Stimulated activated CD8-positive, alpha-beta memory T cell treated with anti-CD3 and anti-CD28 coated beads, Interleukin-15, amount 100 ng/mL, for 4 hours (primary cell): ENCODE measurements at regions not wholly inside any gene's neighbourhood (a gene's known extent, or its start where the extent isn't known, plus 50 kb on each side); places are given as distances from the start of the nearest gene placed in this dataset.

Source experiments
- DNase-seq, 2 donors: peaks; one replicate each; pipeline ENCODE4 v3.0.0-alpha.2; 2020; ENCODE audit warnings: low read depth in 2 of 2

DNA sequence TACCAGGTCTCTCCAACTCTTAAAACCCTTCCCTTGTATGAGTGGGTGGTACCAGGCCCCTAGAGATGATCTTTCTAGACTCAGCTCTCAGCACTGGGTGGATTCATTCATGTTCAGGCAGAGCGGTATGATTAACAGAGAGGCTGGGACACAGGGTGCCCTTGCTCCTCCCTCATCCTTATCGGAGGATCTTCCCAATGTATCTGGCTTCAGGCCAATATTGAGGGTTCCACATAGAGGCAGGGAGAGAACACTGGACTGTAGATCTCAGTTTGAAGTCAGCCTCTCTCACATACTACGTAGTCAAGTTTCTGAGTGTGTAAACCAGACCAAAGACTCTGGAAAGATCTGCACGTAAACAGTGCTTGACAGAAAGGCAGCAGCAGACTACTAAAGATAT lies 366.2 kb downstream of the DHX35 start:
- no peak for DNase-seq

DNA sequence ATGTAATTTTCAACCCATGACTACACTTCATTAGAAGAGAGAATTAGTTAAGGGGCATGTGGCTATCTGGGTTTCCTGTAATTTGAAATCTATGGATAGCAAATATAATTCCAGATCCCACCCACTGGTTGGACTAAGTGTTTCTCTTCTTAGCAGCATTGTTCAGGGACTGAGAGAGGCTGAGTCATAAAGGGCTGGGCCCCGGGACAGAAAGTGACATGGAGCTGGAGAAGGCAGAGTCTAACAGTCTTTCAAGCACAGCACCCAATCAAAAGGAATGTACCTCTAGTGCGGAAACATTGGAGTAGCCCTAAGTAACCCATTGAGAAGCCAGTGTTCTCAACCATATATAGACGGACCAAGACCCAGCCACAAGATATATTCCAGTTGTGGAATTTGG lies 363.9 kb downstream of the DHX35 start:
- no peak for DNase-seq

DNA sequence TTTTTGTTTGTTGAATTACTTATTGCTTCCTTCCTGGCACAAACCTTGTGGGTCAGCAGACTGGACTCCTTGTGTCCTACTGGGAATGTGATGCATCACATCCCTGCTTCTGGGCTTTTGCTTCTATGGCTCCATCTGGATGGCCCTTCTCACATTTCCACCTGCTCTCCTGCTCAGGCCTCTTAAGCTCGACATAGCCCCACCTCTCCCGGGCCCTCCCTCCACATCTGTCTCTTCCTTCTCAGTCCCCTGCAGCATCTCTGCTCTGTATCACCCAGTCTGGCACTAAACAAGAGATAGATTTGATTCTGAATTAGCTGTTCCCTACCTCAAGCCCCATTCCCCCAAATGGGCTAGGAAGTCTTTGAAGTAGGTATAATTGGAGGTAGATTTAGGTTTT lies 356.8 kb downstream of the DHX35 start:
- no peak for DNase-seq

DNA sequence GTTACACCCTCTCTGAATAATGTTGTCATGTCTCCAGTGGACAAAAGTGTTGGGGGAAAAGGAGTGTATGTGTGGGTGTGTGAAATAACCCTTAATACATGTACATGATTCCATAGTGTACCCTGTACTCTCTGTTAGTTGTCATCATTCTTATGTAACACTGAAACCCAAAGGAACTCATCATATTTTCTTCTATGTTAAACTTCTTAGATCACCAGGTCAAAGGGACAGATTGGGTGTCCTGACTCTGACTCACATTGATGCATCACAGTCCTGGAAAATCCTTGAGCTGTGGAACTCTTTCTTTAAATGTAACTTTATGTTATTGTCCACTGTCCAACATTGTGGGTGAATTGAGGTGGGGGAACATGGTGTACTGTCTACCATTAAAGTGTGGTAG lies 350.5 kb downstream of the DHX35 start:
- no peak for DNase-seq

DNA sequence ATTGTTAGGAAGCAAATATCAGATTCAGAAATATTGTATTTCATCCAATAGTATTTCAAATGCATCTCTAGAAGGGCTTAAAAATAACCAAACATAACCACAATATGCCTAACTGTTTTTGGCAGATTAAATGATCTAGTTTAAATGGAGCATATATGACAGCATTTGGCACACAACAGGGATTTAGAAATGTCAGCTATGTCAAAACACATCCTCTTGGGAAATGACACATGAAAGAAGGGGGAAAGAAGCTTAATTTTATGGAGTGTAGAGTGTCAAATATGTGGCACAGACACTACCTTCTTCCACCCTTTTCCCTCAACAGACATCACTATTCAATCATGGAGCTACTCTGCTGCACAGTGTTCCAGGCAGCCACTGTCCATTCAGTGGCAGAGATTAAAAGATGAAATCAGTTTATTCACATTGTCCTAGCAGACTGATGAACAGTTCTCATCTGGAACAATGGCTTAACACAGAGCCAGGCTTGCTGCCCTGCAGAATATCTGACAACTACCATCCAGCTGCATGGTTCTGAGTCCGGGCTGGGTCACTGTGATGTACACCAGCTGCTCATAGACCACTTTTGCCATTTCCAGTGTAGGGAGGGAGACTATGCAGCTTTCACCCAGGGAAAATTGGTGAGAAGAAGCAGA lies 349.8 kb downstream of the DHX35 start:
- DNase-seq, result no peak

DNA sequence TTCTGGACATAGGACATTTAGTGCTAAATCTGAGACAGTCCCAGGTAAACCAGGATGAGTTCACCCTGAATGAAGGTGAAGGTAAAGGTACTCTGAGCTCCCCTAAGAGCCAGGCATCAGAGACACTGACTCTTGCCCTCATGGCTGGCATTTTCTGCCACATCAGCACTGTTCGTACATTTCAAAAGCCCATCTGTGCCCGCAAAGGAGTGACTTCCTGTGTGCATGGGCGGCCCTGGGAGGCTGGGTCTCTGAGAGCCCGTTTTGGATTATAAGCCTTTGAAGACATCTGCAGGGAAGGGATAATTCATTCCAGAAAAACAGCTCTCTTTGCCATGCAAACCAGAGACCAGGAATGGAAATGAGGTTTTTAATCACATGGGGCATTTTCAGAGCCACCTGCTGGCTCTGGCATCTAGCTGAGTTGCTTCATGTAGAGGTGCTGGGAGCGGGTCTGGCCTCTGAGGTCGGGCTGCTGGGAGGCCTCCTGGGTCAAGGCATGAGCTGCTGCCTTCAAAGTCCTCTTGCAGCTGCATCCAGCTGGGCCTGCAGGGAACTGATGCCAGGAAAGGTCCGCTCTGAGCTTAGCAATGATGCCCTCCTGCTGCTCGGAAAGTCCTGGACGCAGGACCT lies 348.3 kb downstream of the DHX35 start:
- DNase-seq, result no peak

DNA sequence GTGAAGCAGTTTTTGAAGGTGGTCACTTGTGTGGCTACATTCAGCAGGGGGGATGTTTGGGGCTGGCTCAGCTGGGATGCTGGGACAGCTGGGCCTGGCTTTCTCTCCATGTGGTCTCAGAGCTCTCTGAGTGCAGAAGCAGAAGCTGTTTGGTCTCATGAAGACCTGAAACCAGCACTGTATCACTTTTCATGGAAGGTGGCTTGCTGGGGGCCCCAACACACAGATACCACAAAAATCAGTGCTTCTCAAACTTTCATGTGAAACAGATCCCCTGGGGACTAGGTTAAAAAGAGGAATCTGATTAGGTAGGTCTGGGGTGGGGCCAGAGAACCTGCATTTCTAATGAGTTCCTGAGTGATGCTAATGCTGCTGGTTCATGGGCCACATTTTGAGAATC lies 347.3 kb downstream of the DHX35 start:
- no peak for DNase-seq

DNA sequence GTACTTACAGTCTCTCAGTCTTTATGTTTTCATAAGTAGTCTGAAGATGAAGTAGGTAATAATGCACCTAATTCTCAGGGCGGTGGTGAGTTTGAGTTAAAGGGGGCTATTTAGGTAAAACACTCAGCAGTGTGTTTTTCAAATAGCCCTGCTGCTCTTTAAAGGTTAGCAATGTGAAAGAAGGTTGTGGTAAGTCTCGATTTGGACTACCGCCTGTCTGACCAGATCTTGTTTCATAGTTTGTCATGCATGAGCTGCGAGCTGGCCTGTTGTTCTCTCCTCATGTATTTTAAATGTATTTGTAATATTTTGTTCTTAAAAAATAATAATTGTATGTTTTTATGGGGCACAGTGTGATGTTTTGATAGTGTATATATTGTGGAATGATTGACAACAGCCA lies 340.2 kb downstream of the DHX35 start:
- no peak for DNase-seq

DNA sequence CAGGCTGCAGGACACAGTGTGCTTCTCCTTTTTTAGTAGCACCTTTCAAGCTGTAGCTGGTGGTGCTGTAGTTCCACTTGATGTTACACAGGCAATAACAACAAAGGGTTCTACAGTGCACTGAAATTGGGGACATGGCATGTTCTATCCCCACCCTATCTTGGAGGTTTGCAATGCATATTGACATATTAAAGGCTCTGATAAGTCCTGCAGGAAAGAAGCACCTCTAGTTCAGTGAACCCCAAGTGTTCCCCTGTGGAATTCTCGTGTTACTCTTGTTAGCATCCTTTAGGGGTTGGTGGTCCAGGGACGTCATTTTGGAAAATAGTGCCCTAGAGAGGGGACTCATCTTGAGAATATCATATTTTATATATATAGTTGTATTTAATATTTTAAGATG lies 337.6 kb downstream of the DHX35 start:
- no peak for DNase-seq

DNA sequence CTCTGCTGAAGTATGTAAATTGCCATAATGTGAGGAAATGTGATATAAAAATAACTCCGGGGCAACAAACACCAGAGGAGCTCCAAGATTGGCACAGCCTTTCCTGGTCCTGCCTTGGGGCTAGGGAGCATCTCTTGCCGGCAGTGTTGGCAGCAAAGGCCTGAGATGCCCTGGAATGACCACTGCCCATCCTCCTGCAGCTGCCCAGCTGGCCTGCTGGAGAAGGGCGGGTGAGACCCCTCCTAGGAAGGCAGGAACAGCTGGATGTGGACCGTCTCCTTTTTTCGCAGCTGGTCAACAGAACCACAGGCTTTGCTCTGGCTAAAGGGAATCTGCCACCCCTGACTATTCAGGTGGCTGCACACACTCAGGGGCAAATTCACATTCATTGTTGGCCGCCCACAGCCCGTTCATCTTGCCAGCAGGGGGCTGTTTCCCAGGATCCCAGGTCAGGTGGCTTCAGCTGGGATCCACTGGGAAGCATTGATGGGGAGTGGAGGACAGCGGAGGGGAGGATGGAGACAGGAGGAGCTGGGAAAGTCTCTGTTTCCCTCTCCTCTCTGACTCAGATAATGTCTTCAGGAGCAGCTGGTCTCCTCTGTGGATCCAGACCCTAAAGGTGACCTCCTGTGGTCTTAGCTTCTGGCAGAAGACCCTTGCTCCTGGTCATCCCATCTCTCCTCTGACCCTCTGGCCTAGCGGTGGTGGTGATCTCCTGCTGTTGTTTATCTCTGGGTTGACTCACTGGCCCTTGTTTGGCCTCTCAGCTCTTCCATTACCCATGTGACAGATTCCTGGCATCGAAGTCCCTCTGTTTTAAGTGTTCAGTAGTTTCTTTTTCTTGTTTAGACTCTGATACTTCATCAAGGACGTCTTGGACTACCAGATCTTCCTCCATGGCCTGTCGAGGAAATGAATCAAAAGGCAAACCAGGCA lies 336.7 kb downstream of the DHX35 start:
- no peak for DNase-seq

DNA sequence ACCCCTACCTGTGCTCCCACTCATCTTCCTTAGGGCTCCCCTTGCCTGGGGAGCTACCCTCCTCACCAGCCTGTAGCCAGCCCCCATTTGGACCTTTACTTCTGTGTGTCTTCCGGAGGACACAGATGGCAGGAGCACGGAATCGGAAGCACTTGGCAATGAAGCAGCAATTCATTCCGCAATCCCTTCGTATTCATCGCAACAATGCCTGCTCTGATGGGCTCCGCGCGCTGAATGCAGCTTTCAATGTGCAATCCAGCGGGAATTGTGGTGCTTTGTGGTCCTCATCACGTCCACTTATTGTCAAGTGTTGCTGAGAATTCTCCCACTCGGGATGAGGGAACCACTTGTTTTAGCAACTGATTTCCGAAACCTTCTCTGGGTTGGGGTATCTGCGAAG lies 336.0 kb downstream of the DHX35 start:
- no peak for DNase-seq

DNA sequence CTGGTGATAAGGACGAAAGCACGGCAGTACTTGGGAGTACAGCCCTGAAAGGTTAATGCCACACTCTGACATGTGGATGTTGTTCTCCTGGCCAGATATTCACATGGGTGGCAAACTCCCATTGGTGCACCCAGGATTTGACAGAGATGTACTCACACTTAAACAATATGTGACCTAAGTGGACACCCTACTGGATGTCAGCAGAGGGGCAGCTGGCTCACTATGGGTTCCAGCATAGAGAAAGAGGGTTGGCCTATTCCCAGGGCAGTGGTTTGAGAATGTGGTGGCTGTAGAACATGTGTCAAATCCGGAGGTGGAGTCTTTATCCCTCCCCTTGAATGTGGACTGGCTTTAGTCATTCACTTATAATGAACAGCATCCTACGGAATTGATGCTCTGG lies 333.2 kb downstream of the DHX35 start:
- DNase-seq, result no peak

DNA sequence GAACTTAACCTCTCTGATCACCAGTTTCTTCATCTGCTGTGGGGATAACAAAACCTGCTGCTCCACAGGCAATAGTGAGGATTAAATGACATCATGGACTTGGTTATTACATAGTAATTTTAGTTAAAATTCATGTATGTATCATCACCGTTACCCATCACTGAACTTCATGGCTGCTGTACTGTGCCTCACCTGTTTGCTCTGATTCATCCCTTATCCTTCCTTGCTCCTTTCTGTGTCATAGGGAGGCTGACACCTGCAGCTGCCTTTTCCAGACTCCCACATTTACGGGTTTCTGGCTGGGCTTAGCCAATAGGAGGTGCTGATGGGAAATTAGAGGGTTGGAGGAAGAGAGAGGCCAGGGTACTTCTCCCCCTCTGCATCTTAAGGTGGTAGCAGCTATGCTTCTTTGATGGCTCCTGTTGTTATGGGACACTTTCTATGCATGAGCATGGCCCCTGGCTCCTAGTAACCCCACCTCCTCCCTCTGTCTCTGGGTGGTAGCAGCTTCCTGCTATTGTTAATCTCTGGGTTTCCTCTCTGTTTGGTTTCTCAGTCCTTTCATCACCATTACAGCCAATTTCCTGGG lies 332.1 kb downstream of the DHX35 start:
- DNase-seq, result no peak

DNA sequence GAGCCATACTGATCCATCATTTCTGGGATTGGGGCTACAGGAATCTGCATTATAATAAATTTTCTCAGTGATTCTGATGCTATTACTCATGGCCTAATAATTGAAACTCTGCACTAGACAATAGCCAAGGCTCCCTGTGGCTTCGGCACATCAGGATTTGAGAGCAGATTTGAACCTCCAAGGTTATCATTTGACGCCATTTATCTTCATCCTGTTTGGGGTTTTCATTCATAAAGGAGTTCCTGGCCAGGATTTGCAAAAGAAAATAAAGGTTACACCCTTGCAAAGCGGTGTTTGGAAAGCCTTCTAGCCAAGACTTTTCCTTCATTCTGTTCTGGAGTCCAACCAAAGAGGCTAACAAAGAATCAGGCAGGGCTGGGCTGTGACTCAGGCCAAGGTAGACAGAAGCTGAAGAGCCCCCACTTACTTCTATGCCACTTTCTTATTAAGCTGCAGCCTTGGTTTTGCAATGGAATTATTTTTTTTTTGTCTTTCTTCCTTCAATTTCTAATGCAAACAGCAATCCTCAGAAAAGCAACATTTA lies 330.1 kb downstream of the DHX35 start:
- no peak for DNase-seq

DNA sequence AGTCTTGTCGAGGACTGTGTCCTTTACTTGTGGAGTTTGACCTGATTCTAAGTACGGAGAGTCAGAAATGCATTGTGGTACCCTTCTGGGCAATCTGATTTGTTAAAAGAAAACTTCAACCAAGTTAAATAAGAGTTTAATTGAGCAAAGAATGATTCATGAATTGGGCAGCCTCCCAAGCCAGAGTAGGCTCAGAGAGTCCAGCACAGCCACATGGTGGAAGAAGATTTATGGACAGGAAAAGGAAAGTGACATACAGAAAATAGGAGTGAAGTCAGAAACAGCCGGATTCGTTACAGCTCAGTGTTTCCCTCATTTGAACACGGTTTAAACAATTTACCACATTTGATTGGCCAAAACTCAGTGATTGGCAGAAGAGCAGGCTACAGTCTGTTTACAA lies 329.2 kb downstream of the DHX35 start:
- no peak for DNase-seq

DNA sequence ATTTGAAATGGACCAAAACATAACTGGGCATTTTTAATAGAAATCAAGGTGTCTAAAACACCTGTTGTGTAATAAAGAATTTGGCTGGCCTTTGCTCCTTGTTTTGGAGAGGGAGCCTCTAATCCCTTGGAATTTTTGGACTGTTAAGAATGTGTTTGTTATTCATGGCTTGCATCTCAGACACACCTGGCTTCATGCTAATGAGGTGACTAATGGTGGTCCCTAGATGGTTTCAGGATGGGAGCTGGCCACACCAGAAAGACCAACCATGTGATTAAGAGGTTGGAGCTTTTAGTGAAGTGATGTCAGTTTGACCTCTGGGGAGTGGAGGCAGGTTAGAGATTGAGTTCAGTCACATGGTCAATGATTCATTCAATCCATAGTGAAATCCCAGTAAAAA lies 328.4 kb downstream of the DHX35 start:
- DNase-seq, result no peak

DNA sequence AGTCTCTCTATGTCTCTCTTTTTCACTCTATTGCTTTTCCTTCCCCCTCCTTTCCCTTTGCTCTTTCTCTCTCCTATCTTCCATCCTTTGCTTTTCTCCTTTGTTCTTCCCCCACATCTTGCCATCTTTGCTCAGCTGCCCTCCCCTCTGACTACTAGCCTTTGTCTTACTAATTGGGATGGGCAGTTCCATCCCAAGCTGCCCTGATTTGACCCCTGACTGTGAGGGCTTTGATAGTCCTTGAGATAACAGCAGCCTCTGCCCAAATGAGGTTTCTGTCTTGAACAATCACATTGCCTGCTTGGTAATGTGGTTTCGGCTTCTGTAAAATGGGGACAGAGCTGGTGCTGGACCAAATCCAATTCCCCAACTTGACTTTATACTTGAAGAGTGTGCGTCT lies 327.7 kb downstream of the DHX35 start:
- no peak for DNase-seq

DNA sequence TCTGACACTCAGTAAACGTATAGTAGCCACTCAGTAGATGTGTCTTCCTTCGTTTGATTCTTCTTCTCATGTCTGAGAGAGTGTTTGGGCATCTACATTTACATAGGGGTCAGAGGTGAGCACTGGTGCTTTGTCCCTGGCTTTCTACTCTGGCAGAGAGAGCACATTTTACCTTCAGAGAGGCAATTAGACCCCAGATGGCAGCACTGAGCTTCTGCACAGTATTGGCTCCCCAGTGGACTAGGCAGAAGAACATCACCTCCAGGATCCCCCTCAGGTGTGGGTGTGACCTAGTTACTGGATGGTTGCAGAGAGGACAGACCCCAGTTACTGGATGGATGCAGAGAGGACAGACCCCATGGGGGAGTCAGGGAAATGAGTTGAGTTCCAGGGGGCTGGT lies 327.2 kb downstream of the DHX35 start:
- no peak for DNase-seq

DNA sequence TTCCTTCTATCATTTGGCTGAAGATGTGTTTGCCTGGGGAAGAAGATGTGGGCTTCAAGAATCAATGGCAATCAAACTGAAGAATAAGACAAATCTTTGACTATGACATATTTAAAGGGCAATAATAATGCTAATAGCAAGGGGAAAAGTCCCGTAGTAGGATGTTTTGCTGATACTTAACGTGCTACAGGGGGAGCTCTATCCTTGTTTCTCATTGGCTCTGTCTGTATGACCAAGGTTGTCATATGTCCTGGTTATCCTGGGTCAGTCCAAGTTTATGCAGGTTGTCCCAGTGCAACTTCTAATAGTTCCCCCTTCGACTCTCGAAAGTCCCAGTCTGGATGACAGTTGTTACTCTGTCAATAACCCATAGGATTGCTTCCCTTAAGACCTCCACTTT lies 321.3 kb downstream of the DHX35 start:
- DNase-seq, result no peak

DNA sequence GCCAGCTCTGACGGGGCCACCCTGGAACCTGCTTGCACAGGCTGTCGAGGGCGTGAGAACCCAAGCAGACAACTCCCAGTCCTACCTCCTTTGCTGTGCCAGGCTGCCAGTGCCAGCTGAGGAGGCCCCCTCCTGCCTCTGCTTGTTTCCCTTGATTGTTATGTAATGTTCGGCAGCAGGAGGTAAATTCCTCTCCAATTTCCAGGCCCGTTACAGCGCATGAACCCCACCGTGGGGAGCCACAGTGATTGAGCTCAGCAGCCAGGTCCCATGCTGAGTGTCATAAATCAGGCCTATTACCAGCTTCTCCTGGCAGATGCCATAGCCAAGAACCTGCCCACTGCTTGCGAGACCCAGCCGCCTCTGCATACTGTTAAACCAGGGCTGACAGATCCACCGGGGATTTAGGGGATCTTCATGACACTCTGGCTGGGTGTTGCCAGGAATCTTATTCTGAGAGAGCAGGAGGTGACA lies 320.5 kb downstream of the DHX35 start:
- DNase-seq, result no peak

DNA sequence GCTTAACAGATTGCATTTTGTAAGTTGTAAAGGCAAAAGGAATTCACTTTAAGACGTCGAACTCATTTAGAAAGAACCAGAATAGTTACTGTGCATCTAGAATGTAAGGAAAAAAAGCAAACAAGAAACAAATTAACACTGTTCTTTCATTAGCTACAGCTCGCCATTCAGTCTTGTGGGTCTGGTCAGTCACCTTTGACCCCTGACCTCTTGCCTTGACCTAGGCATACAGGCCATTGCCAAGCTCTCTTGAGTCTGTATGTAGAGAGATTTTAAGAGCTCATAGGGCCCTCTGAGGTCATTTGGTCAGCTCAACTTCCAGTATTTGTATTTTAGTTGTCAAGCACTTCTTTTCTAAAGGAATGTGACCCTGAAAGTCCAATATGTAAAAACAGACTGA lies 318.7 kb downstream of the DHX35 start:
- no peak for DNase-seq

DNA sequence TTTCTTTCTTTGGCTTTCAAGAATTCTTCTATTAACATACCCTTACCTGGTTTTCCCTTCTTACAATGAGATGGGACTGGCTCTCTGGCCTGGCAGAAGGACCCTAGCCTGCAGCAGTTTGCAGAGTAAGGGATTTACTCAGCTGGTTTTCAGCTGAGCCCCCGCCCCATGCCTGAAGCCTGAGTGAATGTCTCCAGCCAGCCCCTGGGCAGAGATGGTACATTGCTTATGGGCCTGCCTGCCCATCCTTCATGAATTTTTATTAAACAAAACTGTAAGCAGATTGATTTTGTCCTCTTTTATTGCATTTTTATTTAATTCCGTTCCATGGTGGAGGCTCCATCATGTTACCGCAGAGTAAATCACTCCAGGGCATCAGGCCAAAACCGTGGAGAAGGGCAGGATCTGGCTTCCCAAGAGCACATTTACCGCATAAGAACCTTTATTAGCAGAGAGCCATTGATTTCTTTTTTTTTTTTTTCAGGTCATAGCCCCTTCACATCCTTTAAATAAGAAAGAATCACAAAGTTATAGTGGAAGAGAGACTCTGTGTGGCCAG lies 316.2 kb downstream of the DHX35 start:
- no peak for DNase-seq
